ENCODE measurements at regions not wholly inside any gene's neighbourhood (a gene's known extent, or its start where the extent isn't known, plus 50 kb on each side); places are given as distances from the start of the nearest gene placed in this dataset.

DNA sequence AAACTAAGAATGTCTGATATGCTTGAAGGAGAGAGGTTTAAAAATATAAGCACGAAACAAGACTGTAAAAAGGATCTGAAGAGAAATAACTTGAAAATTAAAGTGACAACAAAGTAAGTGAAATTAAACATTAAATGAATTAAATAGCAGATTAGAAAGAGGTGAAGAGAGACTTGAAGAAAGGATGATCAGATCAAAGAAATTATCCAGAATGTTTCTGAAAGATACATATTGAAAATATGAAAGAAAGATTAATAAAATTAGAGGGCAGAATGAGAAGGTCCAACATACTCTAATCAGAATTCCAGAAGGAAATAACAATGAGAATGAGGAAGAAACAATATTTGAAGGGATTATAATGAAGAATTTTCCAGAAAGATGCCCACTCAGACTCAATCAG lies 151.1 kb downstream of the FAM76B start:
- Mint-ChIP-seq H3K4me1 (ENCODE audit: low read depth, unreplicated experiment) (no peaks in the 10 kb centered on the region), H3K27ac (ENCODE audit: unreplicated experiment) (no peak overlapping the region), H3K27me3 (ENCODE audit: insufficient read depth, unreplicated experiment) (peaks cover 7% of the 10 kb centered on the region), H3K36me3 (ENCODE audit: insufficient read depth, unreplicated experiment) (no peaks in the 10 kb centered on the region), H3K4me3 (ENCODE audit: unreplicated experiment) (no peak overlapping the region), H3K9me3 (ENCODE audit: unreplicated experiment) (peaks cover 10% of the 10 kb centered on the region)
- Histone ChIP-seq H3K27me3 (replicated peaks; ENCODE audit: control insufficient read depth, insufficient read depth, low read length) (0 out of 2 replicates have a peak, but pooled peaks cover 1% of the 10 kb centered on the region), H3K36me3 (ENCODE audit: control insufficient read depth, insufficient read depth, low read length) (no peaks in the 10 kb centered on the region), H3K4me1 (no peaks in the 10 kb centered on the region), H3K4me3 (ENCODE audit: low read depth, low read length) (no peak overlapping the region), H3K9me3 (no peaks in the 10 kb centered on the region)
- ChIA-PET CTCF (no interaction called here), POLR2A (no interaction called here)
- no TSS peak for BruUV-seq (replicated peaks)
- no peak for DNase-seq
- TF ChIP-seq, protein P1, sequence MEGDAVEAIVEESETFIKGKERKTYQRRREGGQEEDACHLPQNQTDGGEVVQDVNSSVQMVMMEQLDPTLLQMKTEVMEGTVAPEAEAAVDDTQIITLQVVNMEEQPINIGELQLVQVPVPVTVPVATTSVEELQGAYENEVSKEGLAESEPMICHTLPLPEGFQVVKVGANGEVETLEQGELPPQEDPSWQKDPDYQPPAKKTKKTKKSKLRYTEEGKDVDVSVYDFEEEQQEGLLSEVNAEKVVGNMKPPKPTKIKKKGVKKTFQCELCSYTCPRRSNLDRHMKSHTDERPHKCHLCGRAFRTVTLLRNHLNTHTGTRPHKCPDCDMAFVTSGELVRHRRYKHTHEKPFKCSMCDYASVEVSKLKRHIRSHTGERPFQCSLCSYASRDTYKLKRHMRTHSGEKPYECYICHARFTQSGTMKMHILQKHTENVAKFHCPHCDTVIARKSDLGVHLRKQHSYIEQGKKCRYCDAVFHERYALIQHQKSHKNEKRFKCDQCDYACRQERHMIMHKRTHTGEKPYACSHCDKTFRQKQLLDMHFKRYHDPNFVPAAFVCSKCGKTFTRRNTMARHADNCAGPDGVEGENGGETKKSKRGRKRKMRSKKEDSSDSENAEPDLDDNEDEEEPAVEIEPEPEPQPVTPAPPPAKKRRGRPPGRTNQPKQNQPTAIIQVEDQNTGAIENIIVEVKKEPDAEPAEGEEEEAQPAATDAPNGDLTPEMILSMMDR (IDR thresholded peaks at IDR 0.05; ENCODE audit: insufficient read depth in 1 of 2, low read depth in 1 of 2, low read length in 1 of 2, severe bottlenecking in 1 of 2, unreplicated experiment in 1 of 2): no peak
- intact Hi-C loops (cut with micrococcal nuclease; ENCODE audit: unreplicated experiment): no loop called here

DNA sequence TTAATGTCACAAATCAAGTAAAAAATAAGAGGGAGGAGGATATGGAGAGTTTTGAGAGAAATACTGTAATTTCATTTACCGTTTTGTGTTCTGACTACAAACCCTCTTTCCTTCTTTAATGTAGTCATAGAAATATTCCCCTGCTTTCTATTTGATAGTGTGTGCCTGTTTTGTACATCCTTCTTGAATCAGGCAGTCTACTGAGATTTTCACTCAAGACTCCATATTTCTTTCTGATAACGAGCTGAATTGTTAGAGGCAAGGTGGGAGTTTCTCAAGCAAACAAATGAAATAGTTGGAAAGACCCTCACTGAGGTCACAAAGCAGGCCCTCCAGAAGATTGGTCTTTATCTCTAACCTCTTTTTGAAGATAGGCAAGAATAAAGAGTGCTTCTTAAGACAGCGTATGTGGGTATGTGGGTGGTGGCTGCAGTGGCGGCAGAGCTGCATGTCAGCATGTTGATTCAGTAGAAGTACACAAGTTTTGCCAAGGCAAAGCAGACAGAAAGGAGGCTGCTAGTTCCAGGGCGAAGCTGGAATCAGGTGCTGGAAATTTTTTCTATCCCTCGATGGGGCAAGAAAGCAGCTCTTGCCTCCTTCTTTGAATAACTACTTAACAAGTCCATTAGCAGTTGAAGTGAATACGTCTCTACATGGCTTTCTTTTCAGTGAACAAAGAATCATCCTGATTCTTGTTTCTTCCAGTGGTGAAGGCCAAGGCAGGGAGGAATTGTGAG lies 164.2 kb downstream of the FAM76B start:
- Mint-ChIP-seq H3K9me3 (ENCODE audit: unreplicated experiment) (no peaks in the 10 kb centered on the region), H3K4me1 (ENCODE audit: low read depth, unreplicated experiment) (no peaks in the 10 kb centered on the region), H3K27ac (ENCODE audit: unreplicated experiment) (no peak overlapping the region), H3K36me3 (ENCODE audit: insufficient read depth, unreplicated experiment) (no peaks in the 10 kb centered on the region), H3K4me3 (ENCODE audit: unreplicated experiment) (no peak overlapping the region), H3K27me3 (ENCODE audit: insufficient read depth, unreplicated experiment) (no peaks in the 10 kb centered on the region)
- intact Hi-C loops (cut with micrococcal nuclease; ENCODE audit: unreplicated experiment): no loop called here
- H3K9me3 ChIP-seq: no peaks in the 10 kb centered on the region; the same call in 1 of the 2 replicates
- no peaks in the 10 kb centered on the region for H3K4me1 ChIP-seq
- TF ChIP-seq, protein P1 (IDR thresholded peaks at IDR 0.05; ENCODE audit: insufficient read depth in 1 of 2, low read depth in 1 of 2, low read length in 1 of 2, severe bottlenecking in 1 of 2, unreplicated experiment in 1 of 2): no peak
- no peaks in the 10 kb centered on the region for H3K36me3 ChIP-seq (ENCODE audit: control insufficient read depth, insufficient read depth, low read length)
- DNase-seq: no peak
- CTCF ChIA-PET: no interaction called here
- H3K4me3 ChIP-seq (ENCODE audit: low read depth, low read length): no peak overlapping the region
- H3K27me3 ChIP-seq (replicated peaks; ENCODE audit: control insufficient read depth, insufficient read depth, low read length): no peaks in the 10 kb centered on the region
- no TSS peak for BruUV-seq (replicated peaks)
- POLR2A ChIA-PET: no interaction called here

DNA sequence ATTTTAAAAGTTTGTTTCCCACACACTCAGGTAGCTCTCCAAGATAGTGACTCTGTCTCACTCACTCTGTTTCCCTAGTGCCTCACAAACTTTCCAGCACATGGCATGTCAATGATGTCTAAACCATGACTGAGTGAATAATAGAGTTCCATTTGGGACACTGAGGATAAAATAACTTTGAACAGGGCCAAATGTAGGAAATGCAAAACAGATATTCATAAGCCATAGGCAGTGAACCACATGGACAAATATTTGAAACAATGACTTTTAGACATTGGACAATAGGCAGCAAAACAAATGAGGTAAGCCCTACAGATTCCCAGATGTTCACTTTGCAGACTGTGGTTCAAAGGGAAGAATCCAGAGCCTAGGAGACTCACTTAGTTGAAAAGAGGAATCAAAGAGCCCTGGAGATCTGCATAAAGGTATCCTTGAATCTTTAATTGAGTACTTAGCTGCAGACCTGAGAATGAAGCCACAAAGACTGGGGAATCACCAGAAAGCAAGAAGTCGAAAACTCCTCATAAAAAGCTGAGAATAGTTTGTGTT lies 173.3 kb downstream of the FAM76B start:
- H3K9me3 ChIP-seq: peaks cover 5% of the 10 kb centered on the region; the same call in 1 of the 2 replicates
- 0 out of 2 replicates have a peak, but pooled peaks cover 1% of the 10 kb centered on the region for H3K27me3 ChIP-seq (replicated peaks; ENCODE audit: control insufficient read depth, insufficient read depth, low read length)
- H3K4me3 Mint-ChIP-seq (ENCODE audit: unreplicated experiment): no peak overlapping the region
- DNase-seq: no peak
- no peaks in the 10 kb centered on the region for H3K4me1 ChIP-seq
- TF ChIP-seq, protein P1 (IDR thresholded peaks at IDR 0.05; ENCODE audit: insufficient read depth in 1 of 2, low read depth in 1 of 2, low read length in 1 of 2, severe bottlenecking in 1 of 2, unreplicated experiment in 1 of 2): no peak
- no peak overlapping the region for H3K4me3 ChIP-seq (ENCODE audit: low read depth, low read length)
- H3K27ac Mint-ChIP-seq (ENCODE audit: unreplicated experiment): no peak overlapping the region
- H3K4me1 Mint-ChIP-seq (ENCODE audit: low read depth, unreplicated experiment): no peaks in the 10 kb centered on the region
- POLR2A ChIA-PET: no interaction called here
- H3K36me3 ChIP-seq (ENCODE audit: control insufficient read depth, insufficient read depth, low read length): no peaks in the 10 kb centered on the region
- H3K9me3 Mint-ChIP-seq (ENCODE audit: unreplicated experiment): no peaks in the 10 kb centered on the region
- CTCF ChIA-PET: no interaction called here
- BruUV-seq (replicated peaks): no TSS peak
- peaks cover 25% of the 10 kb centered on the region for H3K27me3 Mint-ChIP-seq (ENCODE audit: insufficient read depth, unreplicated experiment)
- H3K36me3 Mint-ChIP-seq (ENCODE audit: insufficient read depth, unreplicated experiment): no peaks in the 10 kb centered on the region
- intact Hi-C loops (cut with micrococcal nuclease; ENCODE audit: unreplicated experiment): no loop called here

All from Caco-2 (cell line).